Transverse colon (tissue), 4 donors: ENCODE measurements at regions not wholly inside any gene's neighbourhood (a gene's known extent, or its start where the extent isn't known, plus 50 kb on each side); places are given as distances from the start of the nearest gene placed in this dataset.

Source experiments
- DNase-seq: peaks from one replicate; pipeline ENCODE4 v3.0.0-alpha.2; 2019
- H3K27ac ChIP-seq, 4 donors: fragments of 200-600 bp; sonication (generic); 2 replicates each; pipeline ENCODE4 v1.5.1; 2016 to 2018; ENCODE audit warnings: inconsistent platforms in 4 of 4
- H3K27me3 ChIP-seq: fragments of 200-600 bp; sonication (generic); 2 replicates; pipeline ENCODE4 v1.5.1; 2017; ENCODE audit warnings: inconsistent platforms
- H3K36me3 ChIP-seq, 4 donors: fragments of 200-600 bp; sonication (generic); 2 replicates each; pipeline ENCODE4 v1.5.1; 2017 to 2019; ENCODE audit warnings: inconsistent platforms in 4 of 4
- H3K4me1 ChIP-seq, 4 donors: fragments of 200-600 bp; sonication (generic); 2 replicates each; pipeline ENCODE4 v1.5.1; 2017 to 2020; ENCODE audit warnings: inconsistent platforms in 4 of 4
- H3K4me3 ChIP-seq, 4 donors: fragments of 200-600 bp; sonication (generic); 1 replicate in 1 of 4; 2 replicates in 3 of 4; pipeline versions ENCODE4 v1.5.1 to v1.6.1; 2017 to 2019; ENCODE audit warnings: inconsistent platforms in 4 of 4
- H3K9me3 ChIP-seq, 2 donors: fragments of 200-600 bp; sonication (generic); 2 replicates each; pipeline ENCODE4 v1.5.1; 2017 to 2019; ENCODE audit warnings: inconsistent platforms in 2 of 2
- CTCF ChIP-seq, 5 experiments: fragments of 200-600 bp in 3 of 5; fragments of 450-650 bp in 2 of 5; sonication (generic) in 3 of 5; IDR thresholded peaks; 1 replicate in 2 of 5; 2 replicates in 3 of 5; pipeline ENCODE4 v1.5.1; 2016 to 2017; ENCODE audit warnings: antibody characterized with exemption in 5 of 5, inconsistent platforms in 3 of 5, mild to moderate bottlenecking in 2 of 5, moderate library complexity in 1 of 5
- EP300 ChIP-seq: sonication (generic); formaldehyde crosslinking; IDR thresholded peaks from one replicate; pipeline ENCODE4 v1.6.1; 2017; ENCODE audit warnings: antibody characterized with exemption, low read depth
- POLR2A ChIP-seq: fragments of 450-650 bp; IDR thresholded peaks from one replicate; pipeline ENCODE4 v1.6.1; 2016; ENCODE audit warnings: antibody characterized with exemption, mild to moderate bottlenecking, moderate library complexity
- POLR2AphosphoS5 ChIP-seq, 3 donors: sonication (generic); formaldehyde crosslinking; IDR thresholded peaks; one replicate each; pipeline ENCODE4 v1.6.1; 2016; ENCODE audit warnings: antibody characterized with exemption in 3 of 3
- WGBS, 2 donors: methylation state at CpG; one replicate each; pipeline ENCODE4 v1.1.5; 2018; ENCODE audit warnings: low coverage in 1 of 2; 5-methylcytosine and 5-hydroxymethylcytosine counted together
- in situ Hi-C, 4 donors: fragments of 200-750 bp; cut with MboI; loops; one replicate each; pipeline versions ENCODE4 v1.15.0 to v1.15.1; 2017; ENCODE audit warnings: low sequenced_read_pairs in 3 of 4, low pct_ligation_motif_present in 1 of 4, low pct_unique_long_range_greater_than_20kb in 1 of 4
- intact Hi-C: fragments of 100-400 bp; cut with DNase I; formaldehyde crosslinking; loops from one replicate; pipeline ENCODE4 v1.15.1; 2023; ENCODE audit warnings: low total_unique reads

DNA sequence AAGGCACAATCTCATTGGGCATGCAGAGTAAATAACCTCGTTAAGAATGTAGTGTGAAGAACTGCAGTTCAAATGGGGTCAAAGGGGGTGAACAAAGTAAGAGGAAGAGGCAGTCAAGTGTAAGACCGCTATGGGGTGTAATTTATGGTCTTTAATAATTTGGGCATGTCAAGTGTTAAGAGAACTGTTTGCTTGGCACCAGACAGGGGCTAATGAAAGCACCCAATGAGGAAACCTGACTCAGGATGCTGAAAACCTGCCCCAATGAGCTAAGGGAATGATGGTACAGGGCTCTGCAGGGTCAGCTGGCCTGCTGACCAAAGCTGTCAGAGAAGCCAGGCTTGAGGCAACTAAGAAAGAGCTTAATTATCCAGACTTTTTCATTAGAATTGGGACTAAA is 368.1 kb downstream of the DTWD2 start:
- DNase-seq, result no peak
- Histone ChIP-seq H3K4me1 (no peaks in the 10 kb centered on the region), H3K4me3 (no peak overlapping the region), H3K36me3 (no peaks in the 10 kb centered on the region), H3K27me3 (no peaks in the 10 kb centered on the region), H3K9me3 (no peaks in the 10 kb centered on the region), H3K27ac (no peak overlapping the region)
- 44 to 60% methylated on average over 2 of the region's 2 CpGs for WGBS, 2 donors
- intact Hi-C loops (no loop called here), in situ Hi-C loops (no loop called here)
- TF ChIP-seq POLR2AphosphoS5 (IDR thresholded peaks at IDR 0.05) (no peak), EP300 (no peak)

GRCh38 chr5:118619823-118620222 is 368.5 kb downstream of the DTWD2 start:
- Histone ChIP-seq H3K4me3 (no peak overlapping the region), H3K36me3 (no peaks in the 10 kb centered on the region), H3K27ac (no peak overlapping the region), H3K27me3 (no peaks in the 10 kb centered on the region), H3K9me3 (no peaks in the 10 kb centered on the region), H3K4me1 (no peaks in the 10 kb centered on the region)
- intact Hi-C loops, result no loop called here
- TF ChIP-seq EP300 (no peak), CTCF (IDR thresholded peaks at IDR 0.05) (no peak), POLR2AphosphoS5 (IDR thresholded peaks at IDR 0.05) (no peak), POLR2A (no peak)
- in situ Hi-C loops, result no loop called here
- WGBS, 2 donors, result 30 to 33% methylated on average over 2 to 3 of the region's 3 CpGs
- no peak for DNase-seq

DNA sequence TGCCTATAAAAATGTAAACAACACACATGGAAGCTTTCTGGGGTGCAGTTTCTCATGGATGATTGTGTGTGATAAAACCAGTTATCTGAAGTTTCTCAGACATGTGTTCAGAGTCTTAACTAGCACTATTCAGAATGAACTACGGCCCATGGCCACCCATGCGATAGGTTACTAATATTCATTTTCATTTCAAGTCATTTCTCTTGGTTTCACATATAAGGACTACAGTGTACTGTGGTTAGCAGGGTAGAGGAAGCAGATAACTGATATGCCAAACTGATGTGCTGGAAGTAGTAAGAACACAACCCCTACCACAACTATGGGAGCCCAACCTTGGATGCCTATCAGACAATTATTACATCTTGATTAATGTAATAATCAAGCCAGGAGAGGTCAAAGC is 372.1 kb downstream of the DTWD2 start:
- Histone ChIP-seq H3K27me3 (no peaks in the 10 kb centered on the region), H3K27ac (no peak overlapping the region), H3K9me3 (no peaks in the 10 kb centered on the region), H3K4me3 (no peak overlapping the region), H3K4me1 (no peaks in the 10 kb centered on the region), H3K36me3 (no peaks in the 10 kb centered on the region)
- no peak for TF ChIP-seq CTCF (IDR thresholded peaks at IDR 0.05)
- no peak for TF ChIP-seq POLR2A
- no peak for TF ChIP-seq EP300
- no peak for TF ChIP-seq POLR2AphosphoS5 (IDR thresholded peaks at IDR 0.05)
- no peak for DNase-seq
- WGBS, 2 donors, result 41 to 46% methylated on average over 2 of the region's 2 CpGs
- intact Hi-C loops (no loop called here), in situ Hi-C loops (no loop called here)

GRCh38 chr5:118614731-118615456 is 373.5 kb downstream of the DTWD2 start:
- 44 to 64% methylated on average over 9 of the region's 9 CpGs for WGBS, 2 donors
- H3K27ac ChIP-seq, result no peak overlapping the region

More at GRCh38 chr5:118614731-118615456, 373.5 kb downstream of the DTWD2 start:
- Histone ChIP-seq H3K9me3 (no peaks in the 10 kb centered on the region), H3K4me3 (no peak overlapping the region), H3K36me3 (no peaks in the 10 kb centered on the region), H3K27me3 (no peaks in the 10 kb centered on the region), H3K4me1 (no peaks in the 10 kb centered on the region)
- no peak for DNase-seq
- intact Hi-C loops, result no loop called here
- TF ChIP-seq POLR2AphosphoS5 (IDR thresholded peaks at IDR 0.05) (no peak), CTCF (IDR thresholded peaks at IDR 0.05) (no peak), EP300 (no peak), POLR2A (no peak)
- in situ Hi-C loops, result no loop called here
